OCI-LY1 (cell line): ENCODE measurements at regions not wholly inside any gene's neighbourhood (a gene's known extent, or its start where the extent isn't known, plus 50 kb on each side); places are given as distances from the start of the nearest gene placed in this dataset.
"Not testable (repeated sequence)": the region's sequence is repeated elsewhere in the genome, so short reads cannot be mapped to it uniquely, and the experiment has no call there.

Experiments
- H2AFZ ChIP-seq: fragments of 200-600 bp; sonication (generic), shearing (Covaris generic); 2 replicates; pipeline ENCODE4 v1.6.0; 2014; ENCODE audit warnings: antibody characterized with exemption, mild to moderate bottlenecking, low read length
- H3F3A ChIP-seq: fragments of 200-600 bp; sonication (generic), shearing (Covaris generic); 2 replicates; pipeline ENCODE4 v1.6.0; 2014; ENCODE audit warnings: mild to moderate bottlenecking, antibody characterized with exemption, low read length, moderate library complexity; ENCODE audit not compliant: insufficient read depth
- H3K27ac ChIP-seq: fragments of 200-600 bp; sonication (generic); 2 replicates; pipeline ENCODE4 v1.5.1; 2014; ENCODE audit warnings: low read length, mixed run types, mild to moderate bottlenecking, low read depth; ENCODE audit not compliant: poor library complexity, severe bottlenecking
- H3K27me3 ChIP-seq: fragments of 200-600 bp; sonication (generic); 2 replicates; pipeline ENCODE4 v1.6.0; 2014; ENCODE audit warnings: antibody characterized with exemption, mild to moderate bottlenecking, low read length, moderate library complexity; ENCODE audit not compliant: insufficient read depth
- H3K36me3 ChIP-seq: fragments of 200-600 bp; sonication (generic); 2 replicates; pipeline ENCODE4 v1.6.1; 2014; ENCODE audit warnings: mild to moderate bottlenecking, antibody characterized with exemption, low read length, moderate library complexity, mixed read lengths; ENCODE audit not compliant: insufficient read depth
- H3K4me1 ChIP-seq: fragments of 200-600 bp; sonication (generic); 2 replicates; pipeline ENCODE4 v1.5.1; 2014; ENCODE audit warnings: mild to moderate bottlenecking, low read length, moderate library complexity; ENCODE audit not compliant: insufficient read depth, severe bottlenecking
- H3K4me2 ChIP-seq: fragments of 200-600 bp; sonication (generic), shearing (Covaris generic); 2 replicates; pipeline ENCODE4 v1.6.1; 2014; ENCODE audit warnings: low read length
- H3K4me3 ChIP-seq: fragments of 200-600 bp; sonication (generic); 2 replicates; pipeline ENCODE4 v1.5.1; 2014; ENCODE audit warnings: low read length, low read depth, mild to moderate bottlenecking, mixed read lengths; ENCODE audit not compliant: poor library complexity, severe bottlenecking
- H3K79me2 ChIP-seq: fragments of 200-600 bp; shearing (Covaris generic); 2 replicates; pipeline ENCODE4 v1.6.1; 2016; ENCODE audit warnings: mixed run types, low read length, mixed read lengths; ENCODE audit not compliant: insufficient read depth
- H3K9ac ChIP-seq: fragments of 200-600 bp; sonication (generic), shearing (Covaris generic); 2 replicates; pipeline ENCODE4 v1.6.1; 2014; ENCODE audit warnings: mild to moderate bottlenecking, low read length, mixed read lengths
- H3K9me2 ChIP-seq: fragments of 200-600 bp; sonication (generic), shearing (Covaris generic); 2 replicates; pipeline ENCODE4 v1.6.1; 2014; ENCODE audit warnings: low read depth, mild to moderate bottlenecking, low read length, mixed read lengths
- H3K9me3 ChIP-seq: fragments of 200-600 bp; shearing (Covaris generic); 2 replicates; pipeline ENCODE4 v1.6.1; 2014; ENCODE audit warnings: low read length, mixed read lengths
- H4K20me1 ChIP-seq: fragments of 200-600 bp; sonication (generic), shearing (Covaris generic); 2 replicates; pipeline ENCODE4 v1.6.0; 2016; ENCODE audit warnings: mild to moderate bottlenecking, low read length; ENCODE audit not compliant: insufficient read depth
- EZH2 ChIP-seq: fragments of 200-600 bp; sonication (generic), shearing (Covaris generic); IDR thresholded peaks from 2 replicates; pipeline ENCODE4 v1.8.0; 2017; ENCODE audit warnings: borderline replicate concordance, mixed run types, mild to moderate bottlenecking, antibody characterized with exemption, low read length, moderate library complexity, mixed read lengths
- TF ChIP-seq, protein P1 (sequence below): fragments of 200-600 bp; sonication (generic), shearing (Covaris generic); IDR thresholded peaks from 2 replicates; pipeline ENCODE4 v1.5.1; 2017; ENCODE audit warnings: mild to moderate bottlenecking, antibody characterized with exemption, low read length, moderate library complexity, mixed read lengths

DNA sequence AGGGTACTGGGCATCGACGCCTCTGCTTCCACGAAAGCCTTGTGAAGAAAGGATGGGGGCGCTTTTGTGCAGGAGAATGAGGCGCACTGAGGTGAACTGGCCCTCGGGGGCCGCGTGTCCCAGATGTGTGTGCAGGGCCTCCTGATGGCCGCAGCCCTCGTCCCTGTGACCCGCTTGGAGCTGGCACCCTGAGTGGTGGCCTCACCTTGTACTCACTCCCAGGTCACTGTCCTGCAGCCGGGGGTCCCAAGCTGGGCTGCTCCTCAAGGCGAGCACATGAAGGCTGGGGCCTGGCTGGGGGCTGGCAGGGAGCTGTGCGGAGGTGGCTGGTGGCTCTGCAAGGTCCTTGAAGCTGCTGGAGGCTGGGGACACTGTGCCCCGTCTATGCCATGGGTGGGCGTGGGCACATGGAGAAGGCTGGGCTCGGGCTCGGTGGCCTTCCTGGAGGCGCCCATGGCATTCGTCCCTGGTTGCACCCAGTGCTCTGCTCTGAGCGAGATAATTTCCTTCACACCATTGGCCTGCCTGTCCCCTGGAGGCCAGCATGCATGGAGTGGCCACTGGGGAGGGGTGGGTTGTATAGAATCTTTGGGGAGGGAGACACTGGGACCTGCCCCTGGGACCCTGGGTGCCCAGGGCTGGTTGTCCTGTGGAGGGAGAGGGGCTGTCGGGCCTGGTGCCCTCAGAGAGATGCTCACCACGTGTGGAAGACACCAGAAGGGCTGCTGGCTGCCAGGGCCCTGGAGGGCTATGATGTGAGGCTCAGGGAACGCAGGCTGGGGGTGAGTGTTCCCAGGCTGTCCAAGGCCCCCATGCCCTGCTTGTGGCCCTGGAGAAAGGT lies 79.3 kb downstream of the TMEM121 start:
- Histone ChIP-seq H3K9me3 (no peaks in the 10 kb centered on the region), H3K4me1 (peaks cover 31% of the 10 kb centered on the region), H3K36me3 (peaks cover 13% of the 10 kb centered on the region; the same call in 1 of the 2 replicates), H3K9ac (no peak overlapping the region), H3F3A (no peaks in the 10 kb centered on the region), H3K9me2 (no peaks in the 10 kb centered on the region), H3K79me2 (no peaks in the 10 kb centered on the region), H2AFZ (no peak overlapping the region), H3K4me2 (no peak overlapping the region), H4K20me1 (no peaks in the 10 kb centered on the region), H3K27me3 (no peaks in the 10 kb centered on the region), H3K4me3 (no peak overlapping the region), H3K27ac (no peak overlapping the region)
- TF ChIP-seq, protein P1, sequence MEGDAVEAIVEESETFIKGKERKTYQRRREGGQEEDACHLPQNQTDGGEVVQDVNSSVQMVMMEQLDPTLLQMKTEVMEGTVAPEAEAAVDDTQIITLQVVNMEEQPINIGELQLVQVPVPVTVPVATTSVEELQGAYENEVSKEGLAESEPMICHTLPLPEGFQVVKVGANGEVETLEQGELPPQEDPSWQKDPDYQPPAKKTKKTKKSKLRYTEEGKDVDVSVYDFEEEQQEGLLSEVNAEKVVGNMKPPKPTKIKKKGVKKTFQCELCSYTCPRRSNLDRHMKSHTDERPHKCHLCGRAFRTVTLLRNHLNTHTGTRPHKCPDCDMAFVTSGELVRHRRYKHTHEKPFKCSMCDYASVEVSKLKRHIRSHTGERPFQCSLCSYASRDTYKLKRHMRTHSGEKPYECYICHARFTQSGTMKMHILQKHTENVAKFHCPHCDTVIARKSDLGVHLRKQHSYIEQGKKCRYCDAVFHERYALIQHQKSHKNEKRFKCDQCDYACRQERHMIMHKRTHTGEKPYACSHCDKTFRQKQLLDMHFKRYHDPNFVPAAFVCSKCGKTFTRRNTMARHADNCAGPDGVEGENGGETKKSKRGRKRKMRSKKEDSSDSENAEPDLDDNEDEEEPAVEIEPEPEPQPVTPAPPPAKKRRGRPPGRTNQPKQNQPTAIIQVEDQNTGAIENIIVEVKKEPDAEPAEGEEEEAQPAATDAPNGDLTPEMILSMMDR: no peak
- TF ChIP-seq EZH2: no peak

DNA sequence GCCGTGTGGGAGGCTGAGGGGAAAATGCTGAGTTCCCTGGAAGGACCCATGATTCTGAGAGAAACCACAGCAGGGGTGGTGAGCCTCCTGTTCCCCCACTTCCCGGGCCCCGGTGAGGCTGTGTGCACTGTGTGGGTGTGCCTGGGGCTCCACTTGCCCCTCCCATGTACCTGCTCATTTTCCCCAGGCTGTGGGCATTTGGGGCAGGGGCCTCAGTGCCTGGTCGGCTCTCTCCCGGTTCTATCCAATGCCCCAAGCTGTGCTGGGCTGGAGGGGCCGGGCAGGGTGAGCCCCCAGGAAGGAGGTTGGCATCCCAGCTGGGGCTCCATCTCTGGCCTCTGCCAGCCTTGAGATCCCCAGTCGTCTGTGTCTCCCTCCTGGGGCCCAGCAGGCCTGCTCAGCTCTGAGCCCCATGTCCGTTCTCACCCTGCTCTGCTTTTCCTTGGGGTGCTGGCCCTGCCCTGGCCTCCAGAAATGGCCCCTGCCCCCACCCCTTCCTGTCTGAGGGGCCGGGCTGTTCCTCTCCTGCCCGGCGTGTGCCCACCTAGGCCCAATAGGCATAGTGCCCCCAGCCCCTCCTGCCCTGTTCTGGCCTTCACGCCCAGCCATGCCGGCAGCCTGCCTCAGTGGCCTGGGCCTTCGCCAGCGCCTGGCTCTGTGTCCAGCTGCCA lies 80.1 kb downstream of the TMEM121 start:
- H3F3A ChIP-seq, H3K79me2 ChIP-seq, H3K27ac ChIP-seq, H3K36me3 ChIP-seq, H3K4me3 ChIP-seq, H3K9ac ChIP-seq, H3K4me2 ChIP-seq, H3K9me3 ChIP-seq, H3K27me3 ChIP-seq, H3K9me2 ChIP-seq, H4K20me1 ChIP-seq, H2AFZ ChIP-seq: not testable (repeated sequence)
- H3K4me1 ChIP-seq: peaks cover 23% of the 10 kb centered on the region

DNA sequence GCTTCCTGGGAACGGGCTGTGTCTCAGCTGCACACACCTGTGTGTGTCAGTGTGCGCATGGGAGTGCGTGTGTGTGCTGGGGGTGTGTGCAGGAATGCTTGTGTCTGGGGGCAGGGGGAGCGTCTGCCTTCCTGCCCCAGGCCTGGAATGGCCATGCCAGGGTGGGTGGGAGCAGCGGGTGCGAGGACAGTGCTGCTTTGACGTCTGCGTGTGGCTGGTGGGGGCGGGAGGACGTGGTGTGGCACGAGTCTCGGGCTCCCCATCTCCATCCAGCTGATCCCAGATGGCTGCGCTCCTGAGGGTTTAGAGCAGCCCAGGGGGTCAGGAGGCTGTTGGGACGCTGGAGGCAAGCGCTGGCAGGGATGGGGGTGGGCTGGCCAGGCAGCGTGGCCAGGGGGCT lies 80.6 kb downstream of the TMEM121 start:
- H3K36me3 ChIP-seq, H3K9me2 ChIP-seq, H4K20me1 ChIP-seq, H3K27ac ChIP-seq, H2AFZ ChIP-seq, H3K27me3 ChIP-seq, H3K9ac ChIP-seq, H3F3A ChIP-seq, H3K4me3 ChIP-seq, H3K79me2 ChIP-seq, H3K4me2 ChIP-seq, H3K9me3 ChIP-seq: not testable (repeated sequence)
- H3K4me1 ChIP-seq: peaks cover 18% of the 10 kb centered on the region

DNA sequence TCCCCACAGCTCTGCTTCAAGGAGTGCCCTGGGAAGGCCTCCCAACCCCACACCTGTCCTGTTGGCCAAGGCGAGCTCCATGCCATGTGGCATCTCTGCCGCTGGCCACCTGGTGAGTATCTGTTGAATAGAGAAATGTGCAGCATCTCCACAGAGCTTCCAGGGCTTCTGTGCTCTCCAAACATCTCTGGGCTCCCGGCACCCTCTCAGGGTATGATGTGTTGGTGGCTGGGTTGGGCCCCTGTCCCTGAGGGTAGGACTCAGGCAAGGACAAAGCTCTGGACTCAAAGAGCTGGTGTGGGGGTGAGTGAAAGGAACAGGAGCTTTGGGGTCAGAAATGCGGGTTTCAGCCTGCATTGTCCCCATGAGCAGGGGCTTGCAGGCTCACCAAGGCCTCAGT lies 88.6 kb downstream of the TMEM121 start:
- not testable (repeated sequence) for H3K36me3 ChIP-seq, H3K27ac ChIP-seq, H3K4me2 ChIP-seq, H3K4me3 ChIP-seq, H2AFZ ChIP-seq, H3K9me3 ChIP-seq, H4K20me1 ChIP-seq, H3F3A ChIP-seq, H3K79me2 ChIP-seq, H3K9ac ChIP-seq, H3K9me2 ChIP-seq, H3K4me1 ChIP-seq, H3K27me3 ChIP-seq

DNA sequence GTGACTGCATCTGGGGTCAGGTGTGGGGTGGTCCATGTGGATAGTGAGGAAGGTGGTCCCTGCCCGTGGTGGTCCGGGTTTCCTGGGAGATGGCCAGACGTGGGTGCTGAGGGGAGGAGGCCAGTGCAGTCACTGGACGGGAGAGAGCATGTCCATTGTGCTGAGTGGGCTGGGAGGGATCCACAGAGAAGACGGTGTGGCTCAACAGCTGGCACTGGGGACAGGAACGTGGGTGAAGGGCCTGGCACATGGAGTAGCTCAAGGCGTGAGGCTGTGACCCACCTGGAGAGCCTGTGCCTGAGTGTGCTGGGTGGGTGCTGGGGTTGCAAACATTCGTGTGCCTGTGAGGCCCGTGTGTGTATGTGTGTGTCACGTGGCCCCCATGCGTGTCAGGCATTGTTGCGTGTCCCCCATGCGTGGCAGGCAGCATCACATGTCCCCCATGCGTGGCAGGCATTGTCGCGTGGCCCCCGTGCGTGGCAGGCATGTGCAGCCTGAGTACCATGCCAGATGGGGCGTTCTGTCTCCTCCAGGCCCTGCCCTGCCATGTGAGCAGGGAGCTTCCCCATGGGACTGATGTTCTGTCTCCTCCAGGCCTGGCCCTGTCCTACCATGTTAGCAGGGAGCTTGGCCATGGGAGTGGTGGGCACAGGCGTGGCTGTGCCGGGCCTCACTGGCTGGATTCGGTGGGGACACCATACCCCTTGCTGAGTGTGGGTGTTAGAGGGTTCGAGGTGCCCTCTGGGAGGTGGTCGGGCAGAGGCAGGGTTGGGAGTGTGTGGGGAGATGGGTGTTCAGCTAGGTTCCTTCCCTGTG lies 89.8 kb downstream of the TMEM121 start:
- H3K9ac ChIP-seq, H3K4me2 ChIP-seq, H3K36me3 ChIP-seq, H3K27ac ChIP-seq, H2AFZ ChIP-seq, H3K4me3 ChIP-seq, H3K4me1 ChIP-seq, H3K9me3 ChIP-seq, H4K20me1 ChIP-seq, H3K79me2 ChIP-seq, H3K9me2 ChIP-seq, H3F3A ChIP-seq, H3K27me3 ChIP-seq: not testable (repeated sequence)
